ENCODE measurements at regions not wholly inside any gene's neighbourhood (a gene's known extent, or its start where the extent isn't known, plus 50 kb on each side); places are given as distances from the start of the nearest gene placed in this dataset.

DNA sequence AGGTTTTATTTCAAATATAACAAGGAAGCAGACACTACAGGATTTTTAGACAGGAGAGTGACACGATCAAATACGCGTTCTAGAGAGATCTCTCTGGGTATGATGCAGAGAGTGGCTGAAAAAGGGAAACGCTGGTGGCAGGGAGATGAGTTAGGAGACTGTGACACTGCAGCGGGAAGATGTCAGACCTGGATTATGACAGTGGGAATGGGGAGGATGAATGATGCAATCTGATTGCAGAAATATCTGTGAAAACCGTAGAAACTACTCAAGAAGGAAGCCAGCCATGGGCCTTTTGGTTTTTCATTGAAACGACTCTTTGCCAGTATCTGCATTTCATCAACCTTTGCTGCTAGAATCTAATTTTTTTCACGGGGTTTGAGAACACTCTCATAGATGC lies 157.9 kb downstream of the FAM43A start:
- TF ChIP-seq GATA2 (IDR thresholded peaks at IDR 0.05; ENCODE audit: low read depth, low read length) (no peak), GATA3 (IDR thresholded peaks at IDR 0.05; ENCODE audit: low read depth, low read length) (no peak)

Data from SH-SY5Y (cell line).